ENCODE measurements at regions not wholly inside any gene's neighbourhood (a gene's known extent, or its start where the extent isn't known, plus 50 kb on each side); places are given as distances from the start of the nearest gene placed in this dataset.

DNA sequence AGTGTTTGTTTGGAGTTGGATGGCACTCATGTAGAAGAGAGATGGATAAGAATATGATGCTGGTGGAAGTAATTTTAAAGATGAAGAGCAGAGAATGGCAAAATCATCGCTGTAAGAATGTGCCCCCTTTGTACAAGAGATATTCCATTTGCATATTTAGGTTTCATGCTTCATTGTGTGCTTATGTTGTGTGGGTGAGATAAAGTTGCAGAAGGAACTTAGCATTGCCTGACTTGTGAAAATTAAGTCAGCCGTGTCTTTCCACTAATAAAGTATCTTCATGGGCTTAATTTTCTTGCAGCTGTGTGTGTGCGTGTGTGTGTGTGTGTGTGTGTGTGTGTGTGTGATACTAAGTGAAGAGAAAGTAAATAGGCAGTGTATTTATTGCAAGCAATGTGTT is 381.9 kb downstream of the OTUD1 start:
- no peak overlapping the region for H3K27ac Mint-ChIP-seq (ENCODE audit: unreplicated experiment)
- H3K36me3 Mint-ChIP-seq (ENCODE audit: unreplicated experiment) = no peaks in the 10 kb centered on the region
- no peak for DNase-seq (ENCODE audit: extremely low spot score, unreplicated experiment)
- H3K27me3 Mint-ChIP-seq (ENCODE audit: unreplicated experiment) = no peaks in the 10 kb centered on the region
- no peak overlapping the region for H3K4me3 Mint-ChIP-seq (ENCODE audit: unreplicated experiment)
- no peaks in the 10 kb centered on the region for H3K4me1 Mint-ChIP-seq (ENCODE audit: unreplicated experiment)
- peaks cover 7% of the 10 kb centered on the region for H3K9me3 Mint-ChIP-seq (ENCODE audit: unreplicated experiment)
- no peak for TF ChIP-seq CTCF (IDR thresholded peaks at IDR 0.05)

DNA sequence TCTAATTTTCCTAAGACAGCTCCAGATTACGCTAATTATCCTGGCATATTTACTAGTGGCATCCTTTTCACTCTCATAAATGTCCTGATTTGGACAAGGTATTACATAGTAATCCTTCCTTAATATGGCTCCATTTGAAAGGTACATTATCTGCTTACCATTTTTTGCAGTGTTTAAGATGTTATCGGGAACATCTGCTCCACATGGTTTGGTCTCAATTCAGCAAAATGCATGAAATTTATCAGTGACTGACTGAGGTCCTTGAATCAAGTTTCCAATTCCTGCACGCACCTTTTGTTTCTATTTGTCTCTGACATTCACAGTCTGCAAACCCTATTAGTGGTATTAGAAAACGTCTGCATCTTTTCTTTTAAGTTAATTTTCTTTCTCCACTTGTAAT is 384.1 kb upstream of the KIAA1217 start:
- no peaks in the 10 kb centered on the region for H3K4me1 Mint-ChIP-seq (ENCODE audit: unreplicated experiment)
- no peak for TF ChIP-seq CTCF (IDR thresholded peaks at IDR 0.05)
- H3K9me3 Mint-ChIP-seq (ENCODE audit: unreplicated experiment) = peaks cover 9% of the 10 kb centered on the region
- DNase-seq (ENCODE audit: extremely low spot score, unreplicated experiment) = no peak
- no peak overlapping the region for H3K4me3 Mint-ChIP-seq (ENCODE audit: unreplicated experiment)
- H3K27ac Mint-ChIP-seq (ENCODE audit: unreplicated experiment) = no peak overlapping the region
- H3K27me3 Mint-ChIP-seq (ENCODE audit: unreplicated experiment) = no peaks in the 10 kb centered on the region
- H3K36me3 Mint-ChIP-seq (ENCODE audit: unreplicated experiment) = no peaks in the 10 kb centered on the region

- DNase-seq (ENCODE audit: extremely low spot score, unreplicated experiment) = no peak
- no peaks in the 10 kb centered on the region for H3K4me1 Mint-ChIP-seq (ENCODE audit: unreplicated experiment)
Observed at GRCh38 chr10:23826421-23826820, 382.5 kb upstream of the KIAA1217 start.

GRCh38 chr10:23829556-23829955 is 379.4 kb upstream of the KIAA1217 start:
- Mint-ChIP-seq H3K27me3 (ENCODE audit: unreplicated experiment) (no peaks in the 10 kb centered on the region), H3K36me3 (ENCODE audit: unreplicated experiment) (no peaks in the 10 kb centered on the region), H3K9me3 (ENCODE audit: unreplicated experiment) (peaks cover 19% of the 10 kb centered on the region), H3K27ac (ENCODE audit: unreplicated experiment) (no peak overlapping the region), H3K4me3 (ENCODE audit: unreplicated experiment) (no peak overlapping the region), H3K4me1 (ENCODE audit: unreplicated experiment) (no peaks in the 10 kb centered on the region)
- no peak for TF ChIP-seq CTCF (IDR thresholded peaks at IDR 0.05)
- no peak for DNase-seq (ENCODE audit: extremely low spot score, unreplicated experiment)

More at GRCh38 chr10:23826421-23826820, 382.5 kb upstream of the KIAA1217 start:
- no peak overlapping the region for H3K27ac Mint-ChIP-seq (ENCODE audit: unreplicated experiment)
- H3K9me3 Mint-ChIP-seq (ENCODE audit: unreplicated experiment) = peaks cover 9% of the 10 kb centered on the region
- TF ChIP-seq CTCF (IDR thresholded peaks at IDR 0.05) = no peak
- no peaks in the 10 kb centered on the region for H3K27me3 Mint-ChIP-seq (ENCODE audit: unreplicated experiment)
- H3K36me3 Mint-ChIP-seq (ENCODE audit: unreplicated experiment) = no peaks in the 10 kb centered on the region
- no peak overlapping the region for H3K4me3 Mint-ChIP-seq (ENCODE audit: unreplicated experiment)

DNA sequence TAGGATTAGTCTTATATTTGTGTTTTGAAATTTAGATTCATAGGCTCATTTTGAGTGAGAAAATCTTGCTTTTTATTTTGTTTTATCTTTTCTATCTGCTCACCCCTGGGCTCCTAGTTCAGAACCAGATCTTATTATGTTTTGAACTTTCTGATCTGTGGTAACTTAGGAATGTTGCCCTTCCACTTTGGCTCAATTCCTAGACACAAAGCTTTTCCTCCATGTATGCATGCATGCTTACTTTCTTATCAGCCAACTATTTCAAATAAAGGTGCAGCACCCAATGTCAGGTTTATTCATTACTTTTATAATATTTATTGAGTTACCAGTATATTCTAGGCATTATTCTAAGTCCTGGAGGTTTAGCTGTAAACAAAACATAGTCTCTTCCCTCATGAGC is 374.8 kb upstream of the KIAA1217 start:
- Mint-ChIP-seq H3K27ac (ENCODE audit: unreplicated experiment) (no peak overlapping the region), H3K9me3 (ENCODE audit: unreplicated experiment) (peaks cover 22% of the 10 kb centered on the region), H3K36me3 (ENCODE audit: unreplicated experiment) (no peaks in the 10 kb centered on the region), H3K4me3 (ENCODE audit: unreplicated experiment) (no peak overlapping the region), H3K27me3 (ENCODE audit: unreplicated experiment) (no peaks in the 10 kb centered on the region), H3K4me1 (ENCODE audit: unreplicated experiment) (no peaks in the 10 kb centered on the region)
- no peak for DNase-seq (ENCODE audit: extremely low spot score, unreplicated experiment)
- TF ChIP-seq CTCF (IDR thresholded peaks at IDR 0.05) = no peak

All from osteocyte (in vitro differentiated cells).